Fibroblast of skin of right biceps (primary cell): ENCODE measurements at regions not wholly inside any gene's neighbourhood (a gene's known extent, or its start where the extent isn't known, plus 50 kb on each side); places are given as distances from the start of the nearest gene placed in this dataset.

Source experiments
- DNase-seq: peaks from one replicate; pipeline ENCODE4 v3.0.0-alpha.2; 2013

- no peak for DNase-seq
Measured at GRCh38 chr2:106720026-106720425, 165.9 kb downstream of the ST6GAL2 start.

GRCh38 chr2:106724301-106724794, 161.6 kb downstream of the ST6GAL2 start:
- no peak for DNase-seq

- no peak for DNase-seq
Measured at GRCh38 chr2:106734165-106734564, 151.8 kb downstream of the ST6GAL2 start.

- DNase-seq: no peak
Measured at GRCh38 chr2:106735807-106736206, 150.2 kb downstream of the ST6GAL2 start.

GRCh38 chr2:106736221-106736620, 149.7 kb downstream of the ST6GAL2 start:
- DNase-seq: no peak

- DNase-seq: no peak
Measured at GRCh38 chr2:106745468-106745867, 140.5 kb downstream of the ST6GAL2 start.

GRCh38 chr2:106749823-106750222, 136.1 kb downstream of the ST6GAL2 start:
- no peak for DNase-seq
